ENCODE measurements at regions not wholly inside any gene's neighbourhood (a gene's known extent, or its start where the extent isn't known, plus 50 kb on each side); places are given as distances from the start of the nearest gene placed in this dataset.
A peak's percentile ranks its signal among the peaks of the same experiment; 100 is the strongest.
"Not testable (repeated sequence)": the region's sequence is repeated elsewhere in the genome, so short reads cannot be mapped to it uniquely, and the experiment has no call there.

GRCh38 chr6:169915769-169916550, 164.5 kb downstream of the ERMARD start:
- DNase-seq = no peak

GRCh38 chr6:169913745-169914144, 162.3 kb downstream of the ERMARD start:
- DNase-seq = not testable (repeated sequence)

- peak; percentile 87 for DNase-seq
Observed at GRCh38 chr6:169913096-169913638, 161.7 kb downstream of the ERMARD start.

- peak; percentile 89 for DNase-seq
Observed at GRCh38 chr6:169912266-169913095, 161.1 kb downstream of the ERMARD start.

- no peak for DNase-seq
Observed at GRCh38 chr6:169911264-169912263, 160.1 kb downstream of the ERMARD start.

- no peak for DNase-seq
Observed at GRCh38 chr6:169909113-169909512, 157.7 kb downstream of the ERMARD start.

GRCh38 chr6:169908403-169908933, 157.0 kb downstream of the ERMARD start:
- DNase-seq = no peak

- no peak for DNase-seq
Observed at GRCh38 chr6:169907419-169908115, 156.1 kb downstream of the ERMARD start.

GRCh38 chr6:169906688-169907418, 155.4 kb downstream of the ERMARD start:
- no peak for DNase-seq

- DNase-seq = no peak
Observed at GRCh38 chr6:169906004-169906687, 154.7 kb downstream of the ERMARD start.

GRCh38 chr6:169905041-169905807, 153.8 kb downstream of the ERMARD start:
- peak; percentile 45 for DNase-seq

GRCh38 chr6:169904051-169904922, 152.9 kb downstream of the ERMARD start:
- DNase-seq = no peak

GRCh38 chr6:169903122-169903521, 151.7 kb downstream of the ERMARD start:
- no peak for DNase-seq

GRCh38 chr6:169902604-169903003, 151.2 kb downstream of the ERMARD start:
- no peak for DNase-seq

- no peak for DNase-seq
Observed at GRCh38 chr6:169902070-169902469, 150.6 kb downstream of the ERMARD start.

- no peak for DNase-seq
Observed at GRCh38 chr6:169899481-169900145, 148.2 kb downstream of the ERMARD start.

GRCh38 chr6:169898788-169899480, 147.5 kb downstream of the ERMARD start:
- DNase-seq = no peak
